NCI-H1092 (cell line): ENCODE measurements at regions not wholly inside any gene's neighbourhood (a gene's known extent, or its start where the extent isn't known, plus 50 kb on each side); places are given as distances from the start of the nearest gene placed in this dataset.
"Not testable (repeated sequence)": the region's sequence is repeated elsewhere in the genome, so short reads cannot be mapped to it uniquely, and the experiment has no call there.

Experiments
- DNase-seq: peaks from one replicate; lab custom pipeline; 2025; lab: John Stamatoyannopoulos, UW

DNA sequence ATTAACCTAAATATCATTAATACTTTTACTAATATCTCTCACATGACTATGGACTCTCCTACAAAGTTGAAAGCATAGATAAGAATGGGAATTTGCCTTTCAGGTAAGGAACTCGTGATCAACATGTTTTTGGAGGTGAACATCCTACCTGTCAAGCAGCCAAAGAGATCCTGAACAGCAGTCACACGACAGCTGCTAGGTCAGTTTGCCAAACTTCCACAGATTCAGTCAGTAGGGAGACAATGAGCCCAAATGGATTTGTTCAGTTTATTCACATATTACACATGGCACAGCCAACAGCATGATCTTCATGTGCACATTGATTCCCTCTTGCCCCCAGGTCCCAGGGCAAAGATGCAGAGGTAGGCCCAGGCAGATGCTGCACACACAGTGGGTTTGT lies 86.1 kb upstream of the LOC128125822 start:
- DNase-seq, result no peak

- no peak for DNase-seq
Observed at GRCh38 chr6:63487103-63487813, 85.0 kb upstream of the LOC128125822 start.

GRCh38 chr6:63491119-63491518 lies 81.2 kb upstream of the LOC128125822 start:
- no peak for DNase-seq

DNA sequence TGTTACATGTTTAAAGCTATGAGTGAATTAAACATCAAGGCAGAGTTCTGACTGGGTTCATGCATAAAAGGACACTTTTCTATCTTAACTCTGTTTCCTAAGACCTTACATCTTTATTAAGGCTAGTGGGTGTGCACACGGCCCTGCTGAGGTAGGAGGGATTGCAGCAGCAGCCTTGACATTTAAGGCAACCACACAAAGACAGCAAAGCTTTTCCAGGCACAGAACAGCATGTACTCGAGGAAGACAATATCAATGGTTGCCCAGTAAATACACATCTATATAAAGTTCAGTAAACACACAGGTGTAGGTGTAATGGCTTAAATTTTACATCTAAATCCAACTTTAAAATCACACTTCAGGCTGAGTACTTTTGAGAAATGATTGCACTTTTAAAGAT lies 79.8 kb upstream of the LOC128125822 start:
- no peak for DNase-seq

GRCh38 chr6:63493557-63493956 lies 78.7 kb upstream of the LOC128125822 start:
- DNase-seq, result no peak

- no peak for DNase-seq
Observed at GRCh38 chr6:63496361-63496804, 75.9 kb upstream of the LOC128125822 start.

DNA sequence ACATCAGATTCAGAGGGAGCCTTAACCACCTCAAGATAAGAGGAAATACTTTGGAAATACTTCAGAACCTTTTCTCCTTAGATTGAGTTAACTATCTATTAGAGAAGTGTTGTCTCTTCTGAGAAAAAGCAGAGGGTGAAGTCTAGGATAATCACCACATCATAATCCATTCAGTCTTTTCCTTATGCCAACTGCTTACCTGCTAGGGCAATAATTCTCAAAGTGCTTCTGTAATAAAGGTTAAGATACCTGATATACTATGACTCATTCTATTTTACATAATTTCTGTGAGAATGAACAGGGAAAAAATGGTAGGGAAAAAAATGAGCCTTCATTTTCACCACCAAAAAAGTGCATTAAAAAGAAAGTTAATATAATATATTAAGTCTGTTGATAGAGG lies 70.1 kb upstream of the LOC128125822 start:
- no peak for DNase-seq

GRCh38 chr6:63503199-63503598 lies 69.1 kb upstream of the LOC128125822 start:
- DNase-seq, result no peak

DNA sequence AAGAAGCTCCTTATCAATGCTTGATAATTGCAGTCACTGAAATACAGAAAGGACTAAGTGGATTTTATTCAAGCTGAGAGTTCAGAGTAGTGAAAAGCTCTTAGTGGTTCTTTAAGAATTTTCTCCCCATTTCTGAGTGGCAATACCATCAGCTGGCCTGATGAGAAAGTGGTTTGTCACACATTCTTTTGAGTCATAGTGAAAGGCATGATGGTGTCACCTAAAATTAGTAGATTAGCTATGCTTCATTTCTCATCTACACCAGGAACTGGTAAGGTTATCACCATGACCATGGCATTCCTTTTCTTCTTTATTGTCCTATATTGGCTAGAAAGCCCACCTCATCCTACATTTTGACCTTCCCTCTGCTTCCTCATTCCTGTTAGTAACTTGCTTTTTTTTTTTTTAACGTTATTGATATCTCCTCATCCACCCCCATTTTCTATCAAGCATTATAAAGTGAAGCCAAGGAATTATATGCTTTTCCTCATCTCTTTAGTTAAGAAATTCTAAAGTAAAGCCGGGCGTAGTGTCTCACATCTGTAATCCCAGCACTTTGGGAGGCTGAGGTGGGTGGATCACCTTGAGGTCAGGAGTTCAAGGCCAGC lies 67.4 kb upstream of the LOC128125822 start:
- DNase-seq, result no peak

DNA sequence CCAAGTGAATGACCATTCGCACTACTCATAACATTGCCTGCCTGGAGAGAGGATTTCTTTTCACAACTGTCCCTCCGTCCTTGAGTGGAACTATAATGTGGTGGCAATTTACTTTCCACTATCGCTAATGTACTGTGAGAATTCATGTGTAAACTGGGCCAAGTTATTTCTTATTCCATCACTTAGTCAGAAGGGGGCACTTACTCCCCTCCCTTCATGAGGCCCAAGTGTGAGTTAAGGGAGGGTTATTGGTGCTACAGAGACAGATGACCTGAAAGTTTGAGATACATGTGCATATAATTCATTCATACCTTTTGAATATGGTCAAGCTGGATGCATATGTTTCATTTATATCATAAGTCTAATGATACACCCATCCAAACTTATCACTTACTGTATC lies 65.2 kb upstream of the LOC128125822 start:
- no peak for DNase-seq

- DNase-seq, result no peak
Observed at GRCh38 chr6:63509652-63510352, 62.5 kb upstream of the LOC128125822 start.

- DNase-seq, result no peak
Observed at GRCh38 chr6:63510353-63510686, 62.0 kb upstream of the LOC128125822 start.

DNA sequence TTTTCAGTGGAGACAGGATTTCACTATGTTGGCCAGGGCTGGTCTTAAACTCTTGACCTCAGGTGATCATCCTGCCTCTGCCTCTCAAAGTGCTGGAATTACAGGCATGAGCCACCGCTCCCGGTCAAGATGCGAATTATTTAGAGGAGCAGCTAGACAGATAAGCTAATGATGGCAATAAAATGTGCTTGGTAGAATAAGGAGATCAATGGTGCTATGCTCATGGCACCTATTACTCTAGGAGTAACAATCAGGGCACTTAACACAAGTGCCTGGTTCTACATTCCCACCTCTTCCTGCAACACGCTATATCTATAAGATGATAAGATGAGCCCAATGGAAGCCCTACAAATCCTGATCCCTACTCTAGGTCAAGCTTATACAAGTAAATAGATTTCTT lies 61.4 kb upstream of the LOC128125822 start:
- DNase-seq, result no peak

DNA sequence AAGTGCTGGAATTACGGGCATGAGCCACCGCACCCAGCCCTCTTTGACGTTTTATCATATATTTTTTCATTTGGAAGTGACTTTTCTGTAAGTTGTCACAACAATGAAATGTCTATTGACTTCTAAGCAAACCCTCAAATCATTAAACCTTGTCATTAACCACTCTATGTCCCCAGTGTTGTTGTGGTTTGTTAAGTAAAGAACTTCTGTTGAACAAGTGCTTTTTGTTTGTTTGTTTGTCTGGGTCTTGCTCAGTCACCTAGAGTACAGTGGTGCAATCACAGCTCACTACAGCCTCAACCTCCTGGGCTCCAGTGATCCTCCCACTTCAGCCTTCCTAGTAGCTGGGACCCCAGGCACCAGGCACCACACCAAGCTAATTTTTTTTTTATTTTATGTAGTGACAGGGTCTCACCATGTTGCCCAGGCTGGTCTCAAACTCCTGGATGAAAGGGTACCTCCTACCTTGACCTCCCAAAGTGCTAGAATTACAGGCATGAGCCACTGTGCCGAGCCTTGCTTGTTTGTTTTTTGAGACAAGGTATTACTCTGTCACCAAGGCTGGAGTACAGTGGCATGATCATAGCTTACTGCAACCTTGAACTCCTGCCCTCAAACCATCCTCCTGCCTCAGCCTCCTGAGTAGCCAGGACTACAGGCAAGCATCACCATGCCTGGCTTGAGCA lies 57.6 kb upstream of the LOC128125822 start:
- DNase-seq, result no peak

GRCh38 chr6:63515227-63515626 lies 57.1 kb upstream of the LOC128125822 start:
- not testable (repeated sequence) for DNase-seq

GRCh38 chr6:63516186-63516944 lies 55.9 kb upstream of the LOC128125822 start:
- no peak for DNase-seq

DNA sequence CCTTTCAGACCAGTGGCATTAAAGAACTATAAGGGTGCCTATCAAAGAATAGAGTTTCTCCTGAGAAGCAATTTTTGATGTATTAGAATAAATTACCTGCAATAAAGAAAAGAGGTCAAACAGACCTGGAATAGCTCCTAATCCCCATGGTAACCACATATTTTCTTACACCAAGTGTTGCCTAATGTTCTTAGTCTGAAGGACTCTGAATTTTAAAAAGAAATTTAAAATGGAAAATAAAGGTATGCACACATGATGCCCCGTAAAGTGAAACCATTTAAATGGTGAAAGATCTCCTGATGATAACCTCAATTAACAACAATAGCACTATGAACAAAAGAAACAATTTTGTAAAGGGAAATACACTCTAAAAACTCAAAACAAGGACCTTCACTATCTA lies 55.1 kb upstream of the LOC128125822 start:
- DNase-seq, result no peak

DNA sequence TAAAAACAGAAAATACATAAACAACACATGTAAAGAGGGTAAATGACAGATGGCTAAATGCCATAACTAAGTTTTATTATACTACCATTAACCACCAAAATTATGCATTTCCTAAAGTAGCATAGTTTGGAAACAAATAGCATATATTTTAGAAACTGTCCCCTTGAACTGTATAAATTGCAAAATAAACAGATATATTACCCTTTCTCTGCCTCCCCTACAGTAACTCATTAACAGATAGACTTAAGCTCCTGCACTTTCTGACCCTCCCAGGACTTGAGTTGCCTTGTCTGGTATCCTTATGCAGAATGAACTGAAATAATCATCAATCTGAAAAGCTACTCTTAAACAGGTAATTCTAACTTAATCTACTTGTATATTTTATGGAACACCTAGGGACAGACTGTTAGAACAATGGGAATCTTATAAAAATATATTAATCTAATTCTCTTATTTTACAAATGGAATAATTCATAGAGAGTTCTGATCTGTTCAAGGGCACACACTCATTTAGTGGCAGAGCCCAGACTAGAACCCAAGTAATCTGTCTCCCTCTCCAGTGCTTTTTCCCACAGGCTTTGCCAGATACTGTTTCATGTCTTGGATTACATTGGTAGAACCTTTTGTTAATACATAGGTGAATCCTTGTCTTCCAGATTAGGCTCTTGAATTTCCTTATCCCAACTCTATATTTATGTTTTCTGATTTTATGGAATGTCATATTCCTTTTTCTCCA lies 50.6 kb upstream of the LOC128125822 start:
- no peak for DNase-seq
